ENCODE measurements at regions not wholly inside any gene's neighbourhood (a gene's known extent, or its start where the extent isn't known, plus 50 kb on each side); places are given as distances from the start of the nearest gene placed in this dataset.

- no peak overlapping the region for H3K27ac ChIP-seq
- TF ChIP-seq ZFX (IDR thresholded peaks at IDR 0.05; ENCODE audit: borderline replicate concordance) = no peak
- TF ChIP-seq, protein P1, sequence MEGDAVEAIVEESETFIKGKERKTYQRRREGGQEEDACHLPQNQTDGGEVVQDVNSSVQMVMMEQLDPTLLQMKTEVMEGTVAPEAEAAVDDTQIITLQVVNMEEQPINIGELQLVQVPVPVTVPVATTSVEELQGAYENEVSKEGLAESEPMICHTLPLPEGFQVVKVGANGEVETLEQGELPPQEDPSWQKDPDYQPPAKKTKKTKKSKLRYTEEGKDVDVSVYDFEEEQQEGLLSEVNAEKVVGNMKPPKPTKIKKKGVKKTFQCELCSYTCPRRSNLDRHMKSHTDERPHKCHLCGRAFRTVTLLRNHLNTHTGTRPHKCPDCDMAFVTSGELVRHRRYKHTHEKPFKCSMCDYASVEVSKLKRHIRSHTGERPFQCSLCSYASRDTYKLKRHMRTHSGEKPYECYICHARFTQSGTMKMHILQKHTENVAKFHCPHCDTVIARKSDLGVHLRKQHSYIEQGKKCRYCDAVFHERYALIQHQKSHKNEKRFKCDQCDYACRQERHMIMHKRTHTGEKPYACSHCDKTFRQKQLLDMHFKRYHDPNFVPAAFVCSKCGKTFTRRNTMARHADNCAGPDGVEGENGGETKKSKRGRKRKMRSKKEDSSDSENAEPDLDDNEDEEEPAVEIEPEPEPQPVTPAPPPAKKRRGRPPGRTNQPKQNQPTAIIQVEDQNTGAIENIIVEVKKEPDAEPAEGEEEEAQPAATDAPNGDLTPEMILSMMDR (IDR thresholded peaks at IDR 0.05) = no peak
Measured at GRCh38 chr10:71132321-71132810, 80.0 kb upstream of the UNC5B start.

GRCh38 chr10:71133710-71134686, 78.4 kb upstream of the UNC5B start:
- H3K27ac ChIP-seq = no peak overlapping the region
- TF ChIP-seq, protein P1 (IDR thresholded peaks at IDR 0.05) = no peak
- no peak for TF ChIP-seq ZFX (IDR thresholded peaks at IDR 0.05; ENCODE audit: borderline replicate concordance)

- TF ChIP-seq, protein P1 (IDR thresholded peaks at IDR 0.05) = no peak
- no peak overlapping the region for H3K27ac ChIP-seq
Measured at GRCh38 chr10:71134732-71135211, 77.6 kb upstream of the UNC5B start.

DNA sequence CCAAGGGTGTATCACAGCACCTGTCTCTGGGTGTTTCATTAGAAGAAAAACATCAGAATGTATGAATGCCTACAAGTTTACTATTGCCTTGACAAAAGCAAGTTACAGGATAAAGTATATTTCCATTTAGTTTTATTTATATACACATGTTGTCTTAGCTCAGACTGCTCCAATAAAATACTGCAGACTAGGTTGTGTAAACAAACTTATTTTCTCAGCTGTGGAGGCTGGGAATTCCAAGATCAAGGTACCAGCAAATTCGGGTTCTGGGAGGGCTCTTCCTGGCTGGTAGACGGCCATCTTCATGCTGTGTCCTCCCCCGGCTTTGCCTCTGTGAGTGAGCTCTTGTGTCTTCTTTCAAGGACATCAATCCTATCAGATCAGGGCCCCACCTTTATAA, 77.1 kb upstream of the UNC5B start:
- TF ChIP-seq, protein P1 (IDR thresholded peaks at IDR 0.05) = no peak
- no peak overlapping the region for H3K27ac ChIP-seq

- H3K27ac ChIP-seq = no peak overlapping the region
- TF ChIP-seq ZFX (IDR thresholded peaks at IDR 0.05; ENCODE audit: borderline replicate concordance) = no peak
- TF ChIP-seq, protein P1 (IDR thresholded peaks at IDR 0.05) = no peak
Measured at GRCh38 chr10:71136036-71136721, 76.2 kb upstream of the UNC5B start.

- H3K27ac ChIP-seq = no peak overlapping the region
- TF ChIP-seq ZFX (IDR thresholded peaks at IDR 0.05; ENCODE audit: borderline replicate concordance) = no peak
- TF ChIP-seq, protein P1 (IDR thresholded peaks at IDR 0.05) = no peak
Measured at GRCh38 chr10:71137701-71138100, 74.7 kb upstream of the UNC5B start.
